Trophoblast cell (in vitro differentiated cells and primary cell): ENCODE measurements at regions not wholly inside any gene's neighbourhood (a gene's known extent, or its start where the extent isn't known, plus 50 kb on each side); places are given as distances from the start of the nearest gene placed in this dataset.

ENCODE experiments used
- DNase-seq, 2 donors: peaks; one replicate each; pipeline ENCODE4 v3.0.0-alpha.2; 2016
- H2AFZ ChIP-seq: 2 replicates; pipeline ENCODE4 v1.6.1; 2013; ENCODE audit warnings: low read length, moderate library complexity, mild to moderate bottlenecking; ENCODE audit not compliant: insufficient read depth, poor library complexity
- H2AK5ac ChIP-seq: 2 replicates; pipeline ENCODE4 v1.6.1; 2013; ENCODE audit warnings: mild to moderate bottlenecking, low read length
- H2BK120ac ChIP-seq: 2 replicates; pipeline ENCODE4 v1.6.1; 2013; ENCODE audit warnings: low read length, mild to moderate bottlenecking, moderate library complexity; ENCODE audit not compliant: insufficient read depth, poor library complexity
- H2BK12ac ChIP-seq: 2 replicates; pipeline ENCODE4 v1.6.1; 2013; ENCODE audit warnings: mild to moderate bottlenecking, low read length, moderate library complexity
- H2BK5ac ChIP-seq: 2 replicates; pipeline ENCODE4 v1.6.1; 2013; ENCODE audit warnings: low read length, low read depth, moderate library complexity, mild to moderate bottlenecking; ENCODE audit not compliant: poor library complexity
- H3K14ac ChIP-seq: 2 replicates; pipeline ENCODE4 v1.6.1; 2013; ENCODE audit warnings: mild to moderate bottlenecking, low read length
- H3K18ac ChIP-seq: 2 replicates; pipeline ENCODE4 v1.6.1; 2013; ENCODE audit warnings: mild to moderate bottlenecking, low read length
- H3K23ac ChIP-seq: 2 replicates; pipeline ENCODE4 v1.6.1; 2013; ENCODE audit warnings: low read length
- H3K27ac ChIP-seq: 2 replicates; pipeline ENCODE4 v1.5.1; 2013; ENCODE audit warnings: low read depth, mild to moderate bottlenecking, inconsistent platforms, low read length, moderate library complexity
- H3K27me3 ChIP-seq: 2 replicates; pipeline ENCODE4 v1.6.1; 2013; ENCODE audit warnings: inconsistent platforms, mild to moderate bottlenecking, low read length, moderate library complexity; ENCODE audit not compliant: insufficient read depth
- H3K36me3 ChIP-seq, 2 experiments: 1 replicate in 1 of 2; 2 replicates in 1 of 2; pipeline ENCODE4 v1.6.1; 2013; ENCODE audit warnings: low read length in 2 of 2, mild to moderate bottlenecking in 2 of 2, moderate library complexity in 1 of 2; ENCODE audit not compliant: insufficient read depth in 2 of 2, control insufficient read depth in 1 of 2
- H3K4ac ChIP-seq: 2 replicates; pipeline ENCODE4 v1.6.1; 2013; ENCODE audit warnings: low read depth, mild to moderate bottlenecking, low read length, moderate library complexity
- H3K4me1 ChIP-seq, 2 experiments: 1 replicate in 1 of 2; 2 replicates in 1 of 2; pipeline ENCODE4 v1.6.1; 2013; ENCODE audit warnings: low read length in 2 of 2, mild to moderate bottlenecking in 2 of 2, moderate library complexity in 1 of 2; ENCODE audit not compliant: insufficient read depth in 2 of 2, control insufficient read depth in 1 of 2
- H3K4me2 ChIP-seq: 2 replicates; pipeline ENCODE4 v1.6.1; 2013; ENCODE audit warnings: inconsistent platforms, mild to moderate bottlenecking, low read length, moderate library complexity
- H3K4me3 ChIP-seq: 2 replicates; pipeline ENCODE4 v1.5.1; 2013; ENCODE audit warnings: mild to moderate bottlenecking, low read depth, low read length, inconsistent platforms
- H3K79me1 ChIP-seq: one replicate; pipeline ENCODE4 v1.6.1; 2013; ENCODE audit warnings: low read length
- H3K79me2 ChIP-seq: 2 replicates; pipeline ENCODE4 v1.6.1; 2013; ENCODE audit warnings: low read length, mild to moderate bottlenecking; ENCODE audit not compliant: control insufficient read depth, insufficient read depth, poor library complexity
- H3K9ac ChIP-seq: 2 replicates; pipeline ENCODE4 v1.6.1; 2013; ENCODE audit warnings: mild to moderate bottlenecking, low read length
- H3K9me3 ChIP-seq: 2 replicates; pipeline ENCODE4 v1.6.1; 2013; ENCODE audit warnings: low read depth, mild to moderate bottlenecking, control low read depth, inconsistent platforms, low read length; ENCODE audit not compliant: insufficient read depth
- H4K12ac ChIP-seq: 2 replicates; pipeline ENCODE4 v1.6.1; 2013; ENCODE audit warnings: low read depth, mild to moderate bottlenecking, low read length, moderate library complexity
- H4K8ac ChIP-seq: 2 replicates; pipeline ENCODE4 v1.6.1; 2013; ENCODE audit warnings: low read depth, mild to moderate bottlenecking, low read length, moderate library complexity
- H4K91ac ChIP-seq: one replicate; pipeline ENCODE4 v1.6.1; 2013; ENCODE audit warnings: low read depth, mild to moderate bottlenecking, low read length, moderate library complexity
- WGBS: extraction: QIAGEN DNeasy Blood & Tissue Kit; methylation state at CpG from one replicate; pipeline ENCODE4 v1.1.7; 2013; ENCODE audit warnings: missing lambda C conversion rate; ENCODE audit not compliant: insufficient read length, insufficient coverage; ENCODE audit errors: extremely low coverage; 5-methylcytosine and 5-hydroxymethylcytosine counted together

- no peaks in the 10 kb centered on the region for H3K36me3 ChIP-seq
- H3K79me2 ChIP-seq, result no peaks in the 10 kb centered on the region
- H3K27me3 ChIP-seq, result no peaks in the 10 kb centered on the region
- no CpG with 5 or more reads among the region's 6 CpGs for WGBS
- H3K4me1 ChIP-seq, result no peaks in the 10 kb centered on the region
- no peak overlapping the region for H2AFZ ChIP-seq
- H4K8ac ChIP-seq, result no peak overlapping the region
- no peak overlapping the region for H4K91ac ChIP-seq
- no peaks in the 10 kb centered on the region for H3K79me1 ChIP-seq
- no peak for DNase-seq
- no peak overlapping the region for H3K9ac ChIP-seq
- H3K18ac ChIP-seq, result no peak overlapping the region
- H3K4ac ChIP-seq, result no peak overlapping the region
- H3K4me2 ChIP-seq, result no peak overlapping the region
- H2BK120ac ChIP-seq, result no peak overlapping the region
- H3K14ac ChIP-seq, result no peak overlapping the region
- no peak overlapping the region for H2AK5ac ChIP-seq
- no peak overlapping the region for H3K4me3 ChIP-seq
- H3K27ac ChIP-seq, result no peak overlapping the region
- H2BK5ac ChIP-seq, result no peak overlapping the region
- no peak overlapping the region for H4K12ac ChIP-seq
- H2BK12ac ChIP-seq, result no peak overlapping the region
- no peak overlapping the region for H3K23ac ChIP-seq
- H3K9me3 ChIP-seq, result no peaks in the 10 kb centered on the region
These were observed 332.2 kb downstream of the TEX29 start for GRCh38 chr13:111652676-111653075.

DNA sequence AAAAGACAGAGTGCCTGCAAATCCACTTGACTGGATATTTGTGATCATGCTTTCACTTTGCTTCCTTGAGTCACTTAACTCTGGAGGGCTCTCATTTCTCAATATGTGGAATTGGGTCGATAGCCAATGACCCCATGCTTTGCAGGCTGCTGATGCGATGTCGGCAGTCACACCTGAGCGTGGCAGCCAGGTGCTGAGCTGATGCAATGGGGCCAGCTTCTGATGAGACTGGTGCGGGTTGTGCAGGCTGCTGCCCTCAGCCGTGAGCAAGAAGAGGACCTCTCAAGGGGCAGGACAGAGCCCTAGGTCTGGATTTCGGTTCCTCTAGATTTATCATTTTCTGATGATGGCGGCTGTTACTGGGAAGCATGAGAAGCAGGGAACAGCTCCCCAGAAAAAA is 334.1 kb downstream of the TEX29 start:
- H3K4ac ChIP-seq, result no peak overlapping the region
- no CpG with 5 or more reads among the region's 8 CpGs for WGBS

GRCh38 chr13:111656439-111656838 is 336.0 kb downstream of the TEX29 start:
- WGBS, result no CpG with 5 or more reads among the region's 19 CpGs
- Histone ChIP-seq H3K9me3 (peaks cover 3% of the 10 kb centered on the region), H3K79me2 (no peaks in the 10 kb centered on the region)

More for the DNA sequence above, 334.1 kb downstream of the TEX29 start:
- Histone ChIP-seq H2AFZ (no peak overlapping the region), H3K4me3 (no peak overlapping the region), H4K12ac (no peak overlapping the region), H3K18ac (no peak overlapping the region), H3K9ac (no peak overlapping the region), H3K23ac (no peak overlapping the region), H3K9me3 (no peaks in the 10 kb centered on the region), H3K27ac (no peak overlapping the region), H4K91ac (no peak overlapping the region), H3K79me2 (no peaks in the 10 kb centered on the region), H3K4me2 (no peak overlapping the region), H2AK5ac (no peak overlapping the region), H4K8ac (no peak overlapping the region), H2BK12ac (no peak overlapping the region), H3K79me1 (no peaks in the 10 kb centered on the region), H3K36me3 (no peaks in the 10 kb centered on the region), H2BK120ac (no peak overlapping the region), H3K27me3 (no peaks in the 10 kb centered on the region), H3K4me1 (no peaks in the 10 kb centered on the region), H3K14ac (no peak overlapping the region), H2BK5ac (no peak overlapping the region)
- DNase-seq, result peak in 1 of 2 donors; percentile 1

GRCh38 chr13:111657013-111657412 is 336.6 kb downstream of the TEX29 start:
- H3K36me3 ChIP-seq, result no peaks in the 10 kb centered on the region
- peak; percentile 57 to 62 for DNase-seq

More at GRCh38 chr13:111656439-111656838, 336.0 kb downstream of the TEX29 start:
- no peak overlapping the region for H3K14ac ChIP-seq
- no peak overlapping the region for H2BK12ac ChIP-seq
- no peaks in the 10 kb centered on the region for H3K79me1 ChIP-seq
- no peaks in the 10 kb centered on the region for H3K27me3 ChIP-seq
- H3K4me2 ChIP-seq, result no peak overlapping the region
- H4K91ac ChIP-seq, result no peak overlapping the region
- H3K36me3 ChIP-seq, result no peaks in the 10 kb centered on the region
- H3K4ac ChIP-seq, result no peak overlapping the region
- DNase-seq, result no peak
- no peak overlapping the region for H3K9ac ChIP-seq
- no peak overlapping the region for H2BK120ac ChIP-seq
- no peaks in the 10 kb centered on the region for H3K4me1 ChIP-seq
- no peak overlapping the region for H3K23ac ChIP-seq
- H2AK5ac ChIP-seq, result no peak overlapping the region
- H4K12ac ChIP-seq, result no peak overlapping the region
- no peak overlapping the region for H3K18ac ChIP-seq
- no peak overlapping the region for H2BK5ac ChIP-seq
- no peak overlapping the region for H4K8ac ChIP-seq
- no peak overlapping the region for H3K27ac ChIP-seq
- no peak overlapping the region for H2AFZ ChIP-seq
- H3K4me3 ChIP-seq, result no peak overlapping the region

More at GRCh38 chr13:111657013-111657412, 336.6 kb downstream of the TEX29 start:
- Histone ChIP-seq H3K4me3 (no peak overlapping the region), H3K79me2 (no peaks in the 10 kb centered on the region), H2AFZ (no peak overlapping the region), H3K4ac (no peak overlapping the region), H3K23ac (no peak overlapping the region), H3K79me1 (no peaks in the 10 kb centered on the region), H3K18ac (no peak overlapping the region), H4K91ac (no peak overlapping the region), H2AK5ac (no peak overlapping the region), H2BK5ac (no peak overlapping the region), H3K9me3 (peaks cover 3% of the 10 kb centered on the region), H3K27me3 (no peaks in the 10 kb centered on the region), H3K4me2 (no peak overlapping the region), H2BK120ac (no peak overlapping the region), H2BK12ac (no peak overlapping the region), H3K9ac (no peak overlapping the region), H4K8ac (no peak overlapping the region), H3K27ac (no peak overlapping the region), H3K14ac (no peak overlapping the region), H4K12ac (no peak overlapping the region), H3K4me1 (no peaks in the 10 kb centered on the region)
- WGBS, result no CpG with 5 or more reads among the region's 5 CpGs
